Nephron (organoid): ENCODE measurements at regions not wholly inside any gene's neighbourhood (a gene's known extent, or its start where the extent isn't known, plus 50 kb on each side); places are given as distances from the start of the nearest gene placed in this dataset.

Experiments
- H3K27ac Mint-ChIP-seq, 3 experiments: 2 replicates each; pipeline ENCODE4 v1.8.0; 2020; ENCODE audit warnings: mixed read lengths in 3 of 3, mild to moderate bottlenecking in 2 of 3, moderate library complexity in 1 of 3
- H3K27me3 Mint-ChIP-seq: 2 replicates; pipeline ENCODE4 v1.8.0; 2021; ENCODE audit warnings: low read depth, mild to moderate bottlenecking, moderate library complexity, mixed read lengths
- H3K36me3 Mint-ChIP-seq: 2 replicates; pipeline ENCODE4 v1.8.0; 2020; ENCODE audit warnings: low read depth, mixed read lengths
- H3K4me1 Mint-ChIP-seq: 2 replicates; pipeline ENCODE4 v1.8.0; 2020; ENCODE audit warnings: mixed read lengths
- H3K4me3 Mint-ChIP-seq, 3 experiments: 2 replicates each; pipeline ENCODE4 v1.8.0; 2020; ENCODE audit warnings: mild to moderate bottlenecking in 3 of 3, mixed read lengths in 3 of 3, moderate library complexity in 2 of 3
- H3K9me3 Mint-ChIP-seq: 2 replicates; pipeline ENCODE4 v1.8.0; 2020; ENCODE audit warnings: mixed read lengths
- CTCF ChIP-seq, 3 experiments: fragments of 200-600 bp; sonication (generic); IDR thresholded peaks; one replicate each; pipeline ENCODE4 v1.5.0; 2021; ENCODE audit warnings: antibody characterized with exemption in 3 of 3; ENCODE audit not compliant: unreplicated experiment in 3 of 3

- peaks cover 23% of the 10 kb centered on the region for H3K4me1 Mint-ChIP-seq
- H3K9me3 Mint-ChIP-seq = peaks cover 4% of the 10 kb centered on the region
- TF ChIP-seq CTCF (IDR thresholded peaks at IDR 0.05; ENCODE audit: unreplicated experiment in 3 of 3) = no peak
- H3K4me3 Mint-ChIP-seq = no peak overlapping the region
- peaks cover 3% of the 10 kb centered on the region for H3K27me3 Mint-ChIP-seq
- H3K27ac Mint-ChIP-seq = no peak overlapping the region
- H3K36me3 Mint-ChIP-seq = no peaks in the 10 kb centered on the region
Measured at GRCh38 chr12:105428793-105429395, 98.4 kb downstream of the C12orf75 start.

- no peaks in the 10 kb centered on the region for H3K36me3 Mint-ChIP-seq
- peaks cover 23% of the 10 kb centered on the region for H3K4me1 Mint-ChIP-seq
- TF ChIP-seq CTCF (IDR thresholded peaks at IDR 0.05; ENCODE audit: unreplicated experiment in 3 of 3) = no peak
- H3K27me3 Mint-ChIP-seq = peaks cover 3% of the 10 kb centered on the region
- peaks cover 4% of the 10 kb centered on the region for H3K9me3 Mint-ChIP-seq
- no peak overlapping the region for H3K4me3 Mint-ChIP-seq
- no peak overlapping the region for H3K27ac Mint-ChIP-seq
Measured at GRCh38 chr12:105429511-105429910, 99.0 kb downstream of the C12orf75 start.

GRCh38 chr12:105431537-105432100 lies 101.1 kb downstream of the C12orf75 start:
- TF ChIP-seq CTCF (IDR thresholded peaks at IDR 0.05; ENCODE audit: unreplicated experiment in 3 of 3) = no peak
- H3K4me3 Mint-ChIP-seq = no peak overlapping the region
- no peaks in the 10 kb centered on the region for H3K9me3 Mint-ChIP-seq
- peaks cover 3% of the 10 kb centered on the region for H3K27me3 Mint-ChIP-seq
- H3K36me3 Mint-ChIP-seq = no peaks in the 10 kb centered on the region
- peaks cover 17% of the 10 kb centered on the region for H3K4me1 Mint-ChIP-seq
- H3K27ac Mint-ChIP-seq = peak overlapping the region; percentile 18 to 43 (median 20)

GRCh38 chr12:105433804-105434203 lies 103.3 kb downstream of the C12orf75 start:
- no peak for TF ChIP-seq CTCF (IDR thresholded peaks at IDR 0.05; ENCODE audit: unreplicated experiment in 3 of 3)

GRCh38 chr12:105436636-105437035 lies 106.1 kb downstream of the C12orf75 start:
- H3K36me3 Mint-ChIP-seq = peaks cover 10% of the 10 kb centered on the region
- H3K4me3 Mint-ChIP-seq = no peak overlapping the region
- no peak for TF ChIP-seq CTCF (IDR thresholded peaks at IDR 0.05; ENCODE audit: unreplicated experiment in 3 of 3)
- H3K9me3 Mint-ChIP-seq = peaks cover 22% of the 10 kb centered on the region
- H3K4me1 Mint-ChIP-seq = peaks cover 5% of the 10 kb centered on the region
- H3K27ac Mint-ChIP-seq = no peak overlapping the region
- no peaks in the 10 kb centered on the region for H3K27me3 Mint-ChIP-seq

More at GRCh38 chr12:105433804-105434203, 103.3 kb downstream of the C12orf75 start:
- Mint-ChIP-seq H3K4me3 (no peak overlapping the region), H3K9me3 (peaks cover 11% of the 10 kb centered on the region), H3K27ac (no peak overlapping the region), H3K27me3 (peaks cover 3% of the 10 kb centered on the region), H3K4me1 (peaks cover 15% of the 10 kb centered on the region), H3K36me3 (peaks cover 4% of the 10 kb centered on the region)
